ENCODE measurements at regions not wholly inside any gene's neighbourhood (a gene's known extent, or its start where the extent isn't known, plus 50 kb on each side); places are given as distances from the start of the nearest gene placed in this dataset.

- H3K36me3 ChIP-seq (replicated peaks in 1 of 2; ENCODE audit: control insufficient read depth in 1 of 2, insufficient read depth in 2 of 2, low read length in 2 of 2): no peaks in the 10 kb centered on the region
- POLR2A ChIA-PET: no interaction called here
- no peak for TF ChIP-seq KDM1A (CRISPR knock-in tag; IDR thresholded peaks at IDR 0.05)
- no peak for TF ChIP-seq CC2D1A (CRISPR knock-in tag; IDR thresholded peaks at IDR 0.05)
- no peak for TF ChIP-seq ZBTB44 (CRISPR knock-in tag; IDR thresholded peaks at IDR 0.05)
- TF ChIP-seq ZFAT (CRISPR knock-in tag; conservative IDR thresholded peaks at IDR 0.05): no peak
- TF ChIP-seq ARID3A (IDR thresholded peaks at IDR 0.05; ENCODE audit: low read depth, low read length): no peak
- no peak for TF ChIP-seq ZNF772 (CRISPR knock-in tag; IDR thresholded peaks at IDR 0.05)
- no peak for TF ChIP-seq NFIB (CRISPR knock-in tag; IDR thresholded peaks at IDR 0.05; ENCODE audit: borderline replicate concordance)
- no peak for TF ChIP-seq PAF1 (CRISPR knock-in tag; IDR thresholded peaks at IDR 0.05)
- TF ChIP-seq XRCC5 (optimal IDR thresholded peaks at IDR 0.05; ENCODE audit: low read length): no peak
- no peak for TF ChIP-seq ZNF296 (CRISPR knock-in tag; conservative IDR thresholded peaks at IDR 0.05)
- TF ChIP-seq MIER2 (CRISPR knock-in tag; IDR thresholded peaks at IDR 0.05): no peak
- no peak for TF ChIP-seq ATF5 (CRISPR knock-in tag; IDR thresholded peaks at IDR 0.05; ENCODE audit: low read depth)
- TF ChIP-seq ZBTB4 (CRISPR knock-in tag; IDR thresholded peaks at IDR 0.05; ENCODE audit: borderline replicate concordance): no peak
- no peak for TF ChIP-seq RXRA (CRISPR knock-in tag; IDR thresholded peaks at IDR 0.05)
- H3K4me2 ChIP-seq (ENCODE audit: low read depth, low read length): no peak overlapping the region
- ATAC-seq: no peak
- 33% methylated on average over 1 of the region's 1 CpG for WGBS (ENCODE audit: low lambda C conversion rate)
- intact Hi-C loops (cut with micrococcal nuclease; ENCODE audit: unreplicated experiment) (no loop called here), in situ Hi-C loops (cut with HindIII; ENCODE audit: extremely low pct_ligation_motif_present, low pct_unique_long_range_greater_than_20kb) (no loop called here)
- no peak overlapping the region for H3K9ac ChIP-seq (ENCODE audit: insufficient read depth, low read depth, low read length)
- no peak for FAIRE-seq
- H3K9me3 ChIP-seq (ENCODE audit: low read length): peaks cover 88% of the 10 kb centered on the region
- H3K79me2 ChIP-seq (ENCODE audit: insufficient read depth, low read length): no peaks in the 10 kb centered on the region
- BruUV-seq (replicated peaks): no TSS peak
- H3K4me1 ChIP-seq (ENCODE audit: insufficient read depth, low read length): no peaks in the 10 kb centered on the region
- H3K4me3 ChIP-seq (replicated peaks in 1 of 3; ENCODE audit: insufficient read depth in 1 of 3, low read depth in 2 of 3, low read length in 3 of 3): no peak overlapping the region
- no peak overlapping the region for H3K27ac ChIP-seq (ENCODE audit: extremely low read length, insufficient read depth, low read length)
- CTCF ChIA-PET (ENCODE audit: low intra/inter-chr PET ratio, low total read pairs): no interaction called here
- H4K20me1 ChIP-seq (ENCODE audit: insufficient read depth, low read length): no peaks in the 10 kb centered on the region
- DNase-seq (ENCODE audit: low spot score): no peak
- no peaks in the 10 kb centered on the region for H3K27me3 ChIP-seq (ENCODE audit: control insufficient read depth in 1 of 2, insufficient read depth in 2 of 2, low read length in 2 of 2)
- H2AFZ ChIP-seq (ENCODE audit: low read length): no peak overlapping the region
Observed at GRCh38 chr4:19191979-19192650, 1059.6 kb upstream of the SLIT2 start.

Data from HepG2 (cell line).